Activated T-cell treated with anti-CD3 and anti-CD28 coated beads, Interleukin-2, amount 50 U/mL, for 4 hours (primary cell): ENCODE measurements at regions not wholly inside any gene's neighbourhood (a gene's known extent, or its start where the extent isn't known, plus 50 kb on each side); places are given as distances from the start of the nearest gene placed in this dataset.

Experiments used
- ATAC-seq, 2 donors: fragments of 200-7000 bp; cut with Tn5 transposase; one replicate each; pipeline ENCODE4 v1.10.0; 2021
- DNase-seq: peaks from one replicate; pipeline ENCODE4 v3.0.0-alpha.2; 2020
- H3K27me3 Mint-ChIP-seq: one replicate; pipeline ENCODE4 v1.8.0; 2021; ENCODE audit warnings: low read depth, mixed read lengths
- H3K36me3 Mint-ChIP-seq: one replicate; pipeline ENCODE4 v1.8.0; 2022; ENCODE audit warnings: mixed read lengths; ENCODE audit not compliant: insufficient read depth
- H3K4me1 Mint-ChIP-seq: one replicate; pipeline ENCODE4 v1.8.0; 2021; ENCODE audit warnings: low read depth, mixed read lengths
- H3K4me3 Mint-ChIP-seq: one replicate; pipeline ENCODE4 v1.8.0; 2021; ENCODE audit warnings: mild to moderate bottlenecking, moderate library complexity, mixed read lengths
- H3K9me3 Mint-ChIP-seq: one replicate; pipeline ENCODE4 v1.8.0; 2021; ENCODE audit warnings: mixed read lengths

- ATAC-seq (no peak), DNase-seq (no peak)
- Mint-ChIP-seq H3K27me3 (peaks cover 2% of the 10 kb centered on the region), H3K9me3 (no peaks in the 10 kb centered on the region), H3K36me3 (no peaks in the 10 kb centered on the region), H3K4me1 (no peaks in the 10 kb centered on the region), H3K4me3 (no peak overlapping the region)
Observed at GRCh38 chr15:93706495-93707292, 524.7 kb upstream of the MCTP2 start.

- peaks cover 2% of the 10 kb centered on the region for H3K27me3 Mint-ChIP-seq
- no peaks in the 10 kb centered on the region for H3K9me3 Mint-ChIP-seq
- ATAC-seq (no peak), DNase-seq (no peak)
- H3K4me3 Mint-ChIP-seq: no peak overlapping the region
- no peaks in the 10 kb centered on the region for H3K4me1 Mint-ChIP-seq
- H3K36me3 Mint-ChIP-seq: no peaks in the 10 kb centered on the region
Observed at GRCh38 chr15:93705753-93706455, 525.5 kb upstream of the MCTP2 start.

DNA sequence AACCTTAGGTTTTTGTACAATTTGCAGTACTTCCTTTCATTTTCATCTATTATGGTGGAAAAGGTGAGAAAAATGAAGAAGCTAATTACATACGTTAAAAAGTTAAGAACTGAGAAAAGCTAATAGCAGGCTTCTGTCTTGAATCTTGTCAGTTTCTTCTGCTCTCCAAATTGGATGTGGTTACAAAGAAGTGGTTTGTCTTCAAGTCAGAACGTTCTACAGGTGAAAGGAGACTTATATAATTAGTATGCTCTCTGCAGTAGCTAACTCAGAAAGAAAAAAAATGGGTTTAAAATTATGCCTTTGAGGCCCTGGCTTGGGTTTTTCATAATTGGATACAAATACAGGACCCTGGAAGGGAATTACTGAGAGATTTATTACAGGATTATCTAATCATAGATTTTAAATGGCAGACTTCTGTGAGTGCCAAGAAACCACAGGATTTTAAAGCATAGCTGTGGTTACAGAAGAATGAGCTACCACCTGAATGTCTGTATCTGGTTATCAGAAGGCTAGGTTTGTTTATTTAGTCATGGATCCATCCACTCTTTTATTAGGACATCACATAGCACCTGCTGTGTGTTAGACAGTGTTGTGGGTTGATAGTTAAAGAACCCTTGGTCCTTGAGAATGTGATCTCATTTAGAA is 528.1 kb upstream of the MCTP2 start:
- peaks cover 2% of the 10 kb centered on the region for H3K27me3 Mint-ChIP-seq

GRCh38 chr15:93700051-93700450 is 531.3 kb upstream of the MCTP2 start:
- Mint-ChIP-seq H3K36me3 (no peaks in the 10 kb centered on the region), H3K27me3 (no peaks in the 10 kb centered on the region), H3K9me3 (peaks cover 9% of the 10 kb centered on the region), H3K4me1 (no peaks in the 10 kb centered on the region), H3K4me3 (no peak overlapping the region)
- ATAC-seq (no peak), DNase-seq (no peak)

More for the DNA sequence above, 528.1 kb upstream of the MCTP2 start:
- Mint-ChIP-seq H3K36me3 (no peaks in the 10 kb centered on the region), H3K4me1 (no peaks in the 10 kb centered on the region), H3K4me3 (no peak overlapping the region), H3K9me3 (no peaks in the 10 kb centered on the region)
- no peak for DNase-seq
- ATAC-seq: no peak

DNA sequence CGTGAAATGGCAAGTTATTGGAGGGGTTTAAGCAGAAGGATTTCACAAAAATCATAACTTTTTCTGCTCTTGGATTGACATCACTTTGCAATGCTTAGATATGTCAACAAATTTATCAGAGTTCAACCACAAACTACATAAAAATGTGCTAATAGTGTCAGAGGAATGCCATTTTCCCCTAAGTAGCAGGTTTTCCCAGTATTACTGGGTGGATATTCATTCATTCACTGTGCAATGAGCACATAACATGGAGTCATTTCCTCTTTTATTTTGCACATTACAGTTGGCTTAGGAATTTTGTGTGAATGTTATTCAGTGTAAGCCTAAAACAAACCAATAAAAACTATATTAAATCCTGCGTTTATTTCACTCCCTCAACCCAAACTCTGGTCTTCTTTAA is 537.3 kb upstream of the MCTP2 start:
- peaks cover 9% of the 10 kb centered on the region for H3K9me3 Mint-ChIP-seq
- ATAC-seq (no peak), DNase-seq (no peak)
- H3K4me3 Mint-ChIP-seq: no peak overlapping the region
- no peaks in the 10 kb centered on the region for H3K36me3 Mint-ChIP-seq
- no peaks in the 10 kb centered on the region for H3K4me1 Mint-ChIP-seq
- H3K27me3 Mint-ChIP-seq: no peaks in the 10 kb centered on the region

DNA sequence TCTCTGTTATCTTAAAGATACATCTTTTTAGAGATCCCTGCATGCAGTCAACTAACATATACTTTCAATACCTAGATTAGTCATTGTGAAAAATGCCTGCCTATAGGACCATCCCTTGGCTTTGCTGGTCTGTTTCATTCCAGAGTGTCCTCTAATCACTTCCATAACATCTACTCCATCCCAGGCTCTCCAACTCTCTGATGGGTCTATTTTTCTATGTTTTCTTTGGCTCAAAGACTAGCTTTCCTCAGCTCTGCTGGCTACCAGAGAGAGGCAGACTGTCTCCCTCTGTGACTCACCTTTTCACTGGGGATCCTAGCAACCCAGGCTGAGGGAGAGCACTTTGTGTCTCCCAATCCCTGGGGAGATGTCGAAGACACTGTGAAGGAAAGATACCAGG is 547.7 kb upstream of the MCTP2 start:
- Mint-ChIP-seq H3K4me1 (no peaks in the 10 kb centered on the region), H3K4me3 (no peak overlapping the region), H3K27me3 (no peaks in the 10 kb centered on the region), H3K36me3 (no peaks in the 10 kb centered on the region), H3K9me3 (peaks cover 31% of the 10 kb centered on the region)
- ATAC-seq (no peak), DNase-seq (no peak)

DNA sequence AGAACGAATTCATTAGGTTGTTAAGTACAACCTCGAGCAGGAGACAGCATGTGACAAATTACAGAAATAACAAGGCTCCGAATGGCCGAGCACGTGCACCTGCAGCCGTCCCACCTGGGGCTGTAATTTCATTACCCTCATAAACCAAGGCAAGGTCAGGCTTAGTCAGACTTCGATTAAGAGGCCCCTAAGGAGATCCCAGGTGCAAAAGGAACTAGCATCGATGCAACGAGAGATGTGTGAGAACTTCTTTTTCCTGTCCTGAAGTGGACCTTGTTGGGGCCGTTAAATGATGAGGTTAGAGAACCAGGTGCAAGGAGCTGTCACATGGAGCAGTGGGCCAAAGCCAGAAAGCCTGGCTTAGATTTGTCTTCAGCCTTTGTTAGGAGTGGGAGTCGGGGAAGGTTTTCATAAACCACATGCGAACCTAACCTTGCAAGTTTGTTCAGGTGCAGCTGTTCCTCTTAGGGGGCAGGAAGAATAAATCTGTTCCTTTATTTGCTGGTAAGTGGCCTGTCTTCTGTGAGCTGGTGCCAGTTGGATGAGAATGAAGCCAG is 559.9 kb upstream of the MCTP2 start:
- no peaks in the 10 kb centered on the region for H3K4me1 Mint-ChIP-seq
- H3K9me3 Mint-ChIP-seq: peaks cover 6% of the 10 kb centered on the region
- no peak overlapping the region for H3K4me3 Mint-ChIP-seq
- ATAC-seq: no peak
- H3K27me3 Mint-ChIP-seq: peaks cover 8% of the 10 kb centered on the region
- H3K36me3 Mint-ChIP-seq: no peaks in the 10 kb centered on the region
- DNase-seq: no peak

- no peak for DNase-seq
- Mint-ChIP-seq H3K4me3 (no peak overlapping the region), H3K4me1 (no peaks in the 10 kb centered on the region), H3K27me3 (peaks cover 8% of the 10 kb centered on the region), H3K9me3 (peaks cover 6% of the 10 kb centered on the region), H3K36me3 (no peaks in the 10 kb centered on the region)
- ATAC-seq: no peak
Observed at GRCh38 chr15:93670931-93671330, 560.4 kb upstream of the MCTP2 start.

DNA sequence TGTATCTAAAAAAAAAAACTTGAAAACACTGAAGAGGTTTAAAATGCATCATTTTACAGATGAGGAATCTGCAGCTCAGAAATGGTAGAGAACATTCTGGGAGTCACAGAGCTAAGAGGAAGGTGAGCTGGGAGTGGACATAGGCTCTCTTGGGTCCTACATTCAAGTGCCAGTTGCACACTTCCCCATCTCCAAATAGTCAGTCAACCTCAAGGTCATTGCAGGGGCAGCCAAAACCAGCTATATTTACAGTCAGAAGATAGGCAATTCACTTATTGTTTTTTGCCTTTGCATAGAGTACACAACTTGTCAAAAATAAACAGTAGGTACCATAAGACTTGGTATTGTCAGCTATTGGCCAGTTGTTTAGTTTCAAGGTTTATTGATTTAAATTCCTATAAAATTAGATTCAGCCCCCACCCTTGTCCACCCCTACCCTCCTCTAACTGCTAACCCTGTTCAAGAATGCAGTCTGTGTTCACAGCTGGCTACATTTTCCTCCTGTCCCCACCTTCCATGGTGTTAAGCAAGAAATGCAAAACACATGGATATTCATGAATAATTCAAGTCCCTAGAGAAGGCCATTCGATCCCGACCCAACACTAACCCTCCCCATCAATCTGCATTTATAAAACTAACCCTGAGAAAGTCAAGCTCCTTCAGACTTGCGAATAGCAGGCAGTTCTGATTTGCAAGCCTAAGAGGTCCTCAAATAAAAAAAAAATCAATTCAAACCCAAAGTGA is 567.0 kb upstream of the MCTP2 start:
- Mint-ChIP-seq H3K36me3 (no peaks in the 10 kb centered on the region), H3K27me3 (no peaks in the 10 kb centered on the region), H3K9me3 (no peaks in the 10 kb centered on the region), H3K4me3 (no peak overlapping the region), H3K4me1 (no peaks in the 10 kb centered on the region)
- no peak for DNase-seq
- ATAC-seq: no peak

- no peak for ATAC-seq
- H3K4me3 Mint-ChIP-seq: no peak overlapping the region
- no peaks in the 10 kb centered on the region for H3K27me3 Mint-ChIP-seq
- no peaks in the 10 kb centered on the region for H3K4me1 Mint-ChIP-seq
- no peaks in the 10 kb centered on the region for H3K36me3 Mint-ChIP-seq
- DNase-seq: no peak
- no peaks in the 10 kb centered on the region for H3K9me3 Mint-ChIP-seq
Observed at GRCh38 chr15:93662162-93662885, 569.0 kb upstream of the MCTP2 start.

DNA sequence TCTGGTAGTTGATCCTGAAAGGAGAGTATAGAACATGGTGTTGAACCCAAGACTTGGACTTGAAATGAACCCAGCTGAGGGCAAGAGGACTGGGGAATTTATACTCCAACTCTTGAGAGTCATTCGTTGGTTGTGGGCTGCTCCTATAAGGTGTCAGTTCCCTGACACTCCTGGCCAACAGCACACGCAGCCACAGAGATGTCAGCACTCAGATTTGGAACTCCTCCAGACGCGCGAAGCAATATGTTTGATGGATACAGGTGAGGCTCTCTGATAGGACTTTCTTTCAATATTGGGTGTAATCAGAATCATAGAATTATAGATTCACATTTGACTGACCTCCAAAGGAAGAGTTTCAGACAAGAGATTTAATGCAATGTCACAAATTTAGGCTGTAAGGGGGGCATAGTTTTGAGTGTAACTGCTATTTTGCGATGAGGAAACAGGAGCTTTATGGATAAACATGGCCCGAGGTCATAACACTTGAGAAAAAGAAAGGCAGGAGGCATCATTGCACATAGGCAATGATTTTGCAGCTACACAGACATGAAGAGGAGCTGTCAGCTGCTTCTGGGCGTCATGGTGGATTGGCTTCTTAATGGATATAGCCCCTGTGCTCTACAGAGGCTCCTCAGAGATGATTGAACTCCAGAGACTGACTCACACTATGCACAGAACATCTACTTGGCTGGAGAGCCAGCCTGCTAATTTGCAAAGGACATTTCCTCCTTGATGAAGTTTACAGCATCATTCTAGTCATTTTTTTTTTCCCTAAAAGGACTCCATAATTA is 569.2 kb upstream of the RGMA start:
- Mint-ChIP-seq H3K9me3 (no peaks in the 10 kb centered on the region), H3K4me3 (no peak overlapping the region), H3K36me3 (no peaks in the 10 kb centered on the region), H3K27me3 (no peaks in the 10 kb centered on the region), H3K4me1 (no peaks in the 10 kb centered on the region)
- DNase-seq: no peak
- no peak for ATAC-seq

DNA sequence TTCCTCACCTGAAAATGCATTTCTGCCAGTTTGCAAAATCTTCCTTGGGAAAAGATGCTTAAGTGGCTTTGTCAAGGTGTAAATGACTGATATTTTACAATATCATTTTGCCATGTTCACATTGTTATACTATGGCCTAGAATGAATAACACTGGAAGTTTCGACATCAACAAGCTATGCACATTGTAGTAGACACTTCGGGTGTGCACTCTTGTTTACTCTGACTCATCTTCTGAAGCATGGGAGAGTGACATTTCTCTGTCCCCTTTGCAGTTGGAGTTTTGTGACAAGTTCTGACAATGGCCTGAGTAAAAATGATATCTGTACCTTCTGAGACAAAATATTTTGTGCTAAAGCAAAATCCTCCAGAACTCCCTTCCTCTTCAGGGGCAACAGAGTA is 567.0 kb upstream of the RGMA start:
- ATAC-seq: no peak
- H3K36me3 Mint-ChIP-seq: no peaks in the 10 kb centered on the region

DNA sequence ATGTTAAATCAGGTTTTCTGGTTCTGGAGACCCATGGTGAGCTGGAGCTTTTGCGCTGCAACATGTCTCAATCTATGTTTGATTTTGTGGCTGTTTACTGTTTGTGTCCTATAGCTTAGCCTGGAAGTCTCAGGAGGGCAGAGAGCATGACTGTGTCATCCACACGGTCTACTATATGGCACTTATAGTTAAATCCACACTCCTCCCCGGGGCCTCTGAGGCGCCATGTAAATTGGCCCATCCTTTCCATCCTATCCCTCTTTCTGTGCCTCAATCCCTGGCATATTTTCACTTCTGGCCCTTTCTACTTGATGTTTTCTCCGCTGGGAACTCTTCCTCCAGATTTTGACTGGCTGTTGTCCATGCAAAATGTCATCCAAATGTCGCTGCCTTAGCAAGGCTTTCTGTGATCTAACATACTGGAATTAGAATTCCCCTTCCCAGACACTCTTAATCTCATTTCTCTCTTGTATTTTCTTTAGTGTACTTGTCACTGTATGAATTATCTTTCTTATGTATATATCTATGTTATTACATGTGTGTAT is 560.8 kb upstream of the RGMA start:
- H3K4me1 Mint-ChIP-seq: no peaks in the 10 kb centered on the region
- no peaks in the 10 kb centered on the region for H3K36me3 Mint-ChIP-seq
- ATAC-seq: no peak

More for the DNA sequence above, 567.0 kb upstream of the RGMA start:
- Mint-ChIP-seq H3K27me3 (no peaks in the 10 kb centered on the region), H3K4me1 (no peaks in the 10 kb centered on the region), H3K9me3 (no peaks in the 10 kb centered on the region), H3K4me3 (no peak overlapping the region)
- DNase-seq: no peak

More for the DNA sequence above, 560.8 kb upstream of the RGMA start:
- no peaks in the 10 kb centered on the region for H3K27me3 Mint-ChIP-seq
- no peak overlapping the region for H3K4me3 Mint-ChIP-seq
- DNase-seq: no peak
- no peaks in the 10 kb centered on the region for H3K9me3 Mint-ChIP-seq
